DMS153 treated with DMSO at 0.1 percent for 48 hours (cell line): ENCODE measurements at regions not wholly inside any gene's neighbourhood (a gene's known extent, or its start where the extent isn't known, plus 50 kb on each side); places are given as distances from the start of the nearest gene placed in this dataset.
A peak's percentile ranks its signal among the peaks of the same experiment; 100 is the strongest.

Source experiments
- DNase-seq: peaks from one replicate; lab custom pipeline; 2025; ENCODE audit not compliant: unreplicated experiment; lab: John Stamatoyannopoulos, UW

DNA sequence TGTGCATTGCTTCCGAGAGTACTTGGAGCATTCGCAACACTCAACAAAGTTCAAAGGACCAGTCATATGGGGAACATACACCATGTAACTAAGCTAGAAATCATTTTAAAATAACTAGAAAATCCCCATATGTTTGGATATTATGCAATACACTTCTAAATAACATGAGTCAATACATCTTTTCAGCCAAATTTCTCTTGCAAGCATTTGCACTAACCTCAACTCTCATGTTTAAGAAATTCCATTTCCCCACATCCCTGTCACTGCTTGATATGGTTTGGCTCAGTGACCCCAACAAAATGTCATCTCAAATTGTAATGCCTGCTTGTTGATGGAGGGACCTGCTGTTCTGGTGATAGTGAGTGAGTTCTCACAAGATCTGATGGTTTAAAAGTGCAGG lies 85.7 kb upstream of the CST7 start:
- DNase-seq: no peak

DNA sequence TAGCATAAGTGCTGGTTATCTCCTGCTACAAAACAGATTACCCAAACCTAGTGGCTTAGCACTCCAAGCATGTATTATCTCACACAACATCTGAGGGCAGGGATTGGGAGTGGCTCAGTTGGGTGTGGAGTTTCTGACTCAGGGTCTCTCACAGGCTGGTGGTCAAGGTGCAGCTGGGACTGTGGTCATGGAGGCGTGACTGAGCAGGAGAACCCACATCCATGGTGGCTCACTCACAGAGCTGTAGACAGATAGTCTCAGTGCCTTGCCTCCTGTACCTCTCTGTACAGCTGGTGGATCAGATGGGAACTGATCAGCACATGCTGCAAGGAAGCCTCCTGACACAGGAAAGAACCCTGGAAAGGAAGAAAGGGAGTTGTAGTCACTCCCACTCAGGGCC lies 83.1 kb upstream of the CST7 start:
- no peak for DNase-seq

DNA sequence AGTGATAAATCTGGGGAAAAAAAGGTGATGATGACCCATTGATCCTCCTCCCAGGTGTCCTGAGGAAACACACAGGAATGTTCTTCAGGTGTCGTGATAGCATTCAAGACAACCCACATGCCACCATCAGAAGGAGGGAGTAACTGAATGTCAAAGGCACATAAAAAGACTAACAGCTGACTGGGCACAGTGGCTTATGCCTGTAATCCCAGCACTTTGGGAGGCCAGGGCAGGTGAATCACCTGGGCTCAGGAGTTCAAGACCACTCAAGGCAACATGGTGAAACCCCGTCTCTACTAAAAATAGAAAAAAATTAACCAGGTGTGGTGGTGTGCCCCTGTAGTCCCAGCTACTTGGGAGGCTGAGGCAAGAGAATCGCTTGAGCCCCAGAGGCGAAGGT lies 82.3 kb upstream of the CST7 start:
- no peak for DNase-seq

DNA sequence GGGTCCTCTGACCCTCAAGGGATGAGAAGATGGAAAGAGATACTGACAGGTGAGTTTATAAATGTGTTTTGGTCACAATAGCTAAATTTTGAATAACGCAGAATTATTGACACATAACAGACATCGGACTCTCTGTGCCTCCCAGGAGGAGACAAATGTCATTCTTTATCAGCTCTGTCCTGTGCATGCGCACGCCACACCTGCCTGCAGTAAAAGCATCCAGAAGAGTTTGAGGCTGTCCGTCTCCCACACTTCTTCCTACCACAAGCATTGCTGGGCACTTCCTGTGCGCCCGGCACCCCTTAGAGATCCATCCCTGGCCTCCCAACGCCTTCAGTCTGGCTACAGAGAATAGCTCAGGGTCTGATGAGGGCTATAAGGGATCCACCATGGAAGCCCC lies 81.5 kb upstream of the CST7 start:
- no peak for DNase-seq

DNA sequence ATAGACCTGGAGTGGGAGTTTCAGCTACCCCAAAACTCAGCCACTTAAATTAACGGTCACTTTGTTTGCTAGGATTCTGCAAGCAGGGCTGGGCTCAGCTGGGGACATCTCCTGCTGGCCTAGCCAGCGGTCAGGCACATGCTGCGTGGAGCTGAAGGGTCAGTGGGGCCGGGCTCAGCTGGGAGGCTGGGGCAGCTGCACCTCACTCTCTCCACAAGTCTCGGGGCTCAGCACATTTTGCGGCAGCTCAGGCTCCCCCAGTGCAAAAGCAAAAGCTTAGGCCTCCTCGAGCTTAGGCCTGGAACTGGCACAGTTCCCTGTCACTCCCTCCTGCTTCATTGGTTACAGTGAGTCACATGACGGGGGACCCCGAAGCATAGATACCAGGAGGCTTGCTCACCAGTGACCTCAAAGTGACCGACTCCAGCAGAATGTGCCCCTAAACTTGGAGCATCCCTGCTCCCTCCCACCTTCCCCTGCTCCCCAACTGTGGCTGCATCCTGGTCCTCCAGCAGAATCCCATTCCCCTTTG lies 80.6 kb upstream of the CST7 start:
- DNase-seq: no peak

DNA sequence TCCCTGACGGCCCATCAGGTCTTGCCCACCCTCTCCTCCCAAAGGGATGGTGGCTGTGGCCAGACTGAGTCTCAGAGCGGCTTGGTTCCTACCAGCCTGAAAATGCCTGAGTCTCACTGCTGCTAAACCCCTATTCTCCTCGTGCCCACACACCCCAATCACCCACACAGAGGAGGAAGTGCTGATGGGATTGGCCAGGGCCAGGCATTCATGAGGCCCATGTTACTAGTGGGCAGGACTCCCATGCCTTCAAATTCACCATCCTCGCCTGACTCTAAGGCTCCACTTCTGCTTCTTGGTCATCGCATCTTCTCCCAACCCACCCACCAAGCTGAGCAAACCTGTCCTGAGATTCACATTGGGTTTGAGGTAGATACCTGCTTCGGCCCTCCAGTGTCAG lies 80.1 kb upstream of the CST7 start:
- no peak for DNase-seq

DNA sequence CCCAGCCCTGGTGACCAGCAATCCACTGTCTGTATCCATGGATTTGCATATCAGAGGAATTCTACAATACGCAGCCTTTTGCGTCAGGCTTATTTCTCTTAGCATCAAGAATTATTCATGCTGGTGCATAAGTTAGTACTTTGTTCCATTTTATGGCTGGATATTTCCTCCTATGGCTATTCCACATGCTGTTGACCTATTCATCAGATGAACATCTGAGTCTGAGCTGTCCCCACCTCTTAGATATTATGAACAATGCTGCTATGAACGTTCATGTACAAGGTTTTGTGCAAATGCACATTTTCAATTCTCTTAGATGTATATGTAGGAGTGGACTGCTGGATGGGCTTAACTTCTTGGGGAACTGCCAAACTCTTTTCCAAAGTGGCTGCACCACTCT lies 79.0 kb upstream of the CST7 start:
- DNase-seq: no peak

DNA sequence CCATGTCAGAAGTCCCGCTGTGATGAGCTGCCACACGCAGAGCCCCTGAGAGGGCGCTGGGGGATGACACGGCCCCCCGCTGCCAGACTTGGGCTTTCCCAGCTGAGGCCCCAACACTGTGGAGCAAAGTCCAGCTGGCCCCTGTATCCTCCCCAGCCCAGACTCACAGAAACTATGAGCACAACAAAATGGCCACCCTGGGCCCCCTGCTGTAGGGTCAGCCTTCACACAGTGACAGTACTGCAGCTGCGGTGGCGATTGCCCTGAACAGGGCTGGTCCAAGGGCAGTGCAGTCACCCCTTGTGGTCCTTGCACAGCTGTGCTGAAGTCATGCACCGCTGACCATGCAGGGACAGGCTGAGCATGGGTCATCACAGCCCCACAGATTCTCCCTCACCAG lies 78.2 kb upstream of the CST7 start:
- no peak for DNase-seq

DNA sequence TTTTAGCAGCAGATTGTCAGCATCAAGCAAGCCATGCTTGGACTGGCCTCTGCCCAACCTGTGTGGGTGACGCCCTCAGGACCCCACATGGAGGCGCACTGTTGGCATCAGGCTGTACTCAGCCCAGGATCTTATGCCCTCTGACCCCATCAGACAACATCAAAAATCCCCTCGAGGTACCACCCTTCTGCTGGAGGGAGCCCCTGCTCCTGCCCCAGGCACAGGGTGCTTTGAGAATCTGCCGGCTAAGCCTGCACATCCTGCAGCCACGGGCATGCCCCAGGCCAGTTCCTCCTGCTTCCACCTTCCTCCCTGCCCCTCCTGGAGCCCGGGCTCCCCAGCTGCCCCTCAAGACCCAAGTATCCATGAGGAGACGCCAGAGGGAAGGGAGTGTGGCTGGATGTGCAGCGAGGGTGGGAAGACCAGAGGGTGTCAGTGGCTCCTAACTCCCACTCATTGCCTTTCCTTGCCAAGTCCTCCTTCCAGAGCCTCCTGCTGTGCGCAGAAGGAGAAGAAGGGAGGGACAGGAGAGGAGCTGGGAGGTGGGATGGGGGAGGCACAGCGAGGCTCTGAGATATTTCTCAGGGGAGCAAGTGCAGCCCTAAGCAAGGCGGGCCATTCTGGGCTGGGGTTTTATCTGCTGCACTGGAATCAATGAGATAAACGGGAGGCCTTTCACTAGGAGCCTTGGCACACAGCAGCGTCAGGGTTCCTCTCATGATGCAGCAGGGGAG lies 77.4 kb upstream of the CST7 start:
- DNase-seq: no peak

DNA sequence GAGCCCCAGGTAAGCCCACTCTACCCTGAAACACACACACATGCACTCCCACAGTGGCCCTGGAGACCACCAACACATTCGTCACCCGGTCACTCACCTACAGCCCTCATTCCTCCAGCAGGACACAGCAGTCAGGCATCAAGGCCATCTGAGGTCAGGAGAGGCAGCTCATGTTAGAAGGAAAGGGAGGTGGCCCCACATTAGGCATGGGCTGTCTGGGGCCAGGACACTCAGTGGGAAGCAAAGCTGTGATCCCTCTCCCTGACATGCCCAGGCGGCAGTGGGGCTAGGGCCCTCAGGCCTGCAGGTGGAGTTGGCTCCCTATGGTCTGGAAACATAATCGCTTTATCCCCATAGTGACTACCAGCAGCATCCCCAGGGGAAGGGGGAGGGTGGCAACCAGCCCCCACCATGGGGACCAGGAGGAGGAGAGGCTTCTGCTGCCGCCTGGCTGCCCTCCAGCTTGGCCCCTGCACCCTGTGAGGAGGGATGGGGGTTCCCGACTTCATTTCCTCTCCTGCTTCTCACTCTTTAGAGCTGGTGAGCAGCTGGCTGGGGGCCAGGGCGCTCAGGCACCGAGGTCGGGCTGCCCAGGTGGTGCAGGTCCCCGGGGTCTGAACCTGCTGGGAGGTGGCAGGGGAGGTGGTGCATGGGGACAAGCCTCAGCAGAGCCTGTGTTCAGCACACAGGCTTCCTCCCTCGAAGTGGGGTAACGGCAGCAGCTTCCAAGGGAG lies 76.6 kb upstream of the CST7 start:
- DNase-seq: peak; percentile 38

DNA sequence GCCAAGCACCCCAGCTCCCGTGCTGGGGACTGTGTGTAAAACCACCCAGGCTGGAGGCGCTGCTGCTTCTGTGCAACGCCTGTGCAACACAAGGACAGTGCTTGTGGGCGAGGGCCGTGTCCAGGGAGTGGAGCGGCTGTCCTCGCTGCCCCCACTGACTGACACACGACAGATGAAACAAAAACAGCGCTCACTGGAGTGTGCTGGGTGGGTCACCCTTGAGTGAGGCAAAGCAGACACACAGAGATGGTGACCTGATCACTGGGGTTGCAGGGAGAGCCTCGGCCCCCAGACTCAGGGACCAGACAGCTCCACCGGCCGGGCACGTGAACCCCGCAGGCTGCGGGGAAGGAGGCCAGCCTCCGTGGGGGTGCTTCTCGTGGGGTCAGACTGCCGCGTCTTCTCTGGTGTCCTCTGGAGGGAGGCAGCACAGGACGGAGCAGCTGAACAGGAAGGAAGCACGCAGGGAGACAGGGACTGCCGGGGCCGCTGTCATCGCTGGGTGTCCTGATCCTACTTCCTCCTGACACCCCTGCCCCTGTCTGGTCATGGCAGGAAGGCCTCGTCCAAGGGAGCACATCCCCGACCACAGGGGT lies 75.9 kb upstream of the CST7 start:
- DNase-seq: no peak

DNA sequence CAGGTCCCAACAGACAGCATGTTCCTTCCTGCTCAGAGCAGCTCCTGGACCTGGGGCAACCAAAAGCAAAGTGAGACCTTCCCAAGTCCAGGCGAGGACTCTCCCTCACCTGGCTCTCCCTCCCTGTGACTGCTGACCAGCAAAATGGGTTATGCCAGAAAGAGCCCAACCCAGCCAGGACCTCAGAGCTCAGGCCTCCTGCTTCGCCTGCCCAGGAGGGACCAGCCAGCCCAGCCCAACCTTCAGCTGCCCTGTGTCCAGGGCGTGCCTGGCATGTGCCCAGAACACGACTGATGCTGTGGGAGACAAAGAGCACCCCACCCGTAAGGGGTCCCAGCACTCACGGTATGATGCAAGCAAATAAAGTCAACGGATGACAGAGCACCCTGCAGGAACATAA lies 74.0 kb upstream of the CST7 start:
- no peak for DNase-seq

DNA sequence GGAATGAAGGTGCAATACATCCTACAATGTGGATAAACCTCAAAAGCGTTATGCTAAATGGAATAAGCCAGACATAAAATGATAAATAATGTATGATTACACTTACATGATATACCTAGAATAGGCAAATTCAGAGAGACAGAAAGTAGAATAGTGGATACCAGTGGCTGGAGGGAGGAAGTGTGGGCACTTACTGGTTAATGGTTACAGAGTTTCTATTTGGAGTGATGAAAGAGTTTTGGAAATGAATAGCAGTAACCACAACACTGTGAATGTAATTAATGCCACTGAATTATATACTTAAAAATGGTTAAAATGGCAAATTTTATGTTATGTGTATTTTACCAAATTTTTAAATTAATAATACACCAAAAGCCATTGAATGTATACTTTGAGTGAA lies 71.4 kb upstream of the CST7 start:
- no peak for DNase-seq

DNA sequence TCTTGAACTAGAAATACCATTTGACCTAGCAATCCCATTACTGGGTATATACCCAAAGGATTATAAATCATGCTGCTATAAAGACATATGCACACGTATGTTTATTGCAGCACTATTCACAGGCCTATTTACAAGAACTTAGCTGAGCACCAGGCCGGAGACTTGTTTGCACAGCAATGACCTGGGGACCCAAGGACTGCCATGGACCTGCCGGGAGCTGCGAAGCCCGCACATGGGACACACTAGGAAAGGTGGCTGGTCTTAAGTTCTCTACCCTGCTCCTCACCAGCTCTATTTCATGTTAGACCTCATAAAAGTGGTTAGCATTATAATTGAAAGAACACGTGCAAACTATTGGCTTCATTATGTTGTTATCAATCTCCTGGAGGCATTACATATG lies 70.4 kb upstream of the CST7 start:
- no peak for DNase-seq

DNA sequence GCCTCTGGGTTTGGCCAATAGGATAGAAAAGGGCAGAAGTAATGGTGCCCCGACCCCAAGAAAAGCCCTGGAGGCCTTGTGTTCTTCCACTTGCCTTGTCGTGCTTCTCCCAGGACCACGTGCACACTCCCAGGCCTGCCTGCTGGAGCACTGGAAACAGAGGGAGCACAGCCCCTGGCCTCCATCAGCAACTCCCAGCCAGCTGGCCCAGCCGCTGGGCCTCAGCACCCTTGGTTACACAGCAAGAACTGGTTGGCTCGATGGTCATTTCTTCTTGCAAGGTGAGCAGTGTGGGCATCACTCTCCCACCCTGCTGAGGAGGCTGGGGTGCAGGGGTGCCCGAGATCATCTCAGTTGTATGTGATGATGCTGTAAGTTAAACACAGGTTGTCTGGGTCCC lies 69.2 kb upstream of the CST7 start:
- no peak for DNase-seq

DNA sequence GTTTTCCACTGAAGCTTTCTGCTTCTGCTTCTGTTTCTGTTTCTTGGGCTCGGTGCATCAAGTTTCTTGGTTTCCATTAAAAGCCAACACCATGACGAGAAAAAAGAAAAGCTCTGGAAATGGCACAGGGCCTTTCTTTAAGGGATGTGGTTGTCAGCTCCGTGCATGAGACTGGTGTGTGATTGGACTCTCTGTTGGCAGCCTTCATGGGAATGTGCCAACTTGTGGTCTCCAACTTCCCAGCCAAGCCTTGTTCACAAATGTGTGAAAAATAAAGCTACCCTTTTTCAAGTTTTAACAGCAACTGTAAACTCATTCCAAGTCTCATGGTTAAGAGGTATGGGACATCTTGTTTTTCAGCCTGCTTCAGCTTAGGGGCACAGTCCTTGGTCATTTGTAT lies 68.7 kb upstream of the CST7 start:
- DNase-seq: no peak

DNA sequence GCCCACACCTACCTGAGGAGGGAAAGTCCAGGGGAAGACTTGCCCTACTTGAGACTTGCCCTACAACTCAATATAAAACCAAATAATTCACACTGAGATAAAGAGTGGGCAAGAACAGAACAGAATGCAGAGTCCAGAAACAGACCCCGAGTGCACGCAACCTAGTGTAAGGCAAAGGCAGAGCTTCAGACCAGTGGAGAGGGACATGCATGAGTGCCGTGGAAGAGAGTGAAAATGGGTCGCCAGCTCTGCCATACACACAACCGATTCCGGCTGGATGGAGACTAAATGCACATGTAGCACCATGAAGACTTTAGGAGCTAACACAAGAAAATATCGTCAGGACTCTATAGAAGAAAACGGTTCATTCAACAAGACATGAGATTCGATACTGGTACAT lies 58.8 kb upstream of the CST7 start:
- DNase-seq: no peak

DNA sequence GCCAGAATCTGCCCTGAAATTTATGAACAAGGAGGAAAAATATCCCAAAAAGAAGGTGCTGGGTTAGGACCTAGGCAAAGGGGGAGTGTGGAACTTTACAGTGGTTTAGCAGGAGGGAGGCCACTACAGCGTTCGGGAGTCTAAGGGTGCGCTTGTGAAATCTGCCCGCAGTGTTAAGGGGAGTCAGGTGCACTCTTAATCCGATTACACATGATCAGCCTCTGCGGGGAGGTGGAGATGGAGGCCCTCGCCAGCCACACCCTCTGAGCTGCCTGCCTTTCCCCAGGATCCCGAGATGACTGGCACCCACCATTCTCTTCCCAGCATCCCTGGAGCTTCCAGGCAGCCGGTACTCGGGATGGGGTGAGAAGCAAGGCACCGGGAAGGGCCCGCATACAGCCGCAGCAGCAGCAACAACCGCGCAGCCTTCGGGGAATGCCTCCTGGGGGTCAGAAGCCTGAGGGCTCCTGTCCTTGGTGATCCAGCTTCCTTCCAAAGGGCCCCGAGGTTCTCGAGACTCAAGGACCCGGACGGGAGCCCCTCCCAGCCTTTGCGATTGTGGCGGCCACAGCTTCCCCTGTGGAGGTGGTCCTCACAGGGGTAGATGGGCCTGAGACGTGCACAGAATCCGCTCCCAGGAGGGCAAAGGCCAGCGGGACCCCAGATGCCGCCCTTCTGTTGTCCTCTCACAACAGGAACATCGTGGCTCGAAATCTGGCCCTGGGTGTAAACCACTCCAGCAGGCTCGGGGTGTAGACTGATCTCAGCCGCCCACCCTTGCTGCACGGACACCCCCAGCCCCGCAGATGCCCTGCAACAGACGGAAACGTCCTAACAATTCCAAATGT lies 57.3 kb upstream of the CST7 start:
- DNase-seq: no peak

DNA sequence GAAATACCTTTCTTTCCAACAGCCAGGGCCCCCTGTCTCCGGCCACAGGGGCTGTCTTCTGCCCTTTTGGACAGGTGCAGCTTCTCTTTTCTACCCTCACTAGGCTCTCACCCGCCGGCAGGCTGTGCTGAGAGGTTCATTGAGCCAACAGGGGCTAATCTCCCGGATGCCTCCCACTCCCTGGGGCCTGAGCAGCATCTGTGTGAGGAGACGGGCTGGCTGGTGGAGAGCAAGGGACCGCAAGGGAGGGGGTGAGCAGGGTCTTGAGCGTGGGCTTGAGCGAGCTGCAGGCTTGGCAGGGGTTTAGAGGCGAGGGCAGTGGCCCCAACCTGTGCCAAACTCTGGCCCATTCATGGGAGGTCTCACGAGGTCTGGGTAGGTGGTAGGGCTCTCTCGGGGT lies 56.5 kb upstream of the CST7 start:
- DNase-seq: no peak

DNA sequence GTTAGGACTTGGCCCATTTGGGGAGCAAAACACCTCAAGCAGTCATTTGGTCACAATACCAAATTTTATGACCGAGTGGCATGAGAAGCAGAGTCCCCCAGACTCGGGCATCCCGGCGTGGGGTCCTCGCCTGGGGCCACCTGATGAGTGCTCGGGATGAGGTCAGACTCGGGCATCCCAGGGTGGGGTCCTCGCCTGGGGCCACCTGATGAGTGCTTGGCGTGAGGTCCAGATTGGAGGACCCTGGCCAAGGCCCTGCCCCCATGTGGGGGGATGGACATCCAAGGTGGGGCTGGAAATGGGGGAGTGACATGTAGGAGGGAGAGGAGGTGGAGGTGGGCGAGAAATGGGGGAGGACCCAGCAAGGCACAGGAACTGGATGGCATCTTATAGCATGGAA lies 56.1 kb upstream of the CST7 start:
- no peak for DNase-seq

DNA sequence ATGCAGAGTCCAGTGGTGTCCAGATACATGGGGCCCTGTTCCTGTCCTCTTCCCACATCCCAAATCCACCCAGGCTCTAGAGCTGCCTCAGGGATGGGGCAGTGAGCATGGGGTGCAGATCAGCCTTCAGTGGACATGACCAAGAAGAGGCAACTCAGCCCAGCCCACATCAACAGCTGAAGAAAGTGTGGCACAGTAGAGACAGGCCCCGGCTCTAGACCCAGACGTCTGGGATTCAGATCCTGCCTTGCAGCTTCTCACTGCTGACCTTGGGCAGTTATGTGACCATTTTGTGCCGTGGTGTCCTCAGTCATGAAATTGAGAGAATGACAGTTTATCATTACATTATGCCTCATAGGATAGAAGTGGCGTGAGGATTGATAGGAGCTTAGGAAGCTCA lies 54.6 kb upstream of the CST7 start:
- no peak for DNase-seq
